ENCODE measurements at regions not wholly inside any gene's neighbourhood (a gene's known extent, or its start where the extent isn't known, plus 50 kb on each side); places are given as distances from the start of the nearest gene placed in this dataset.

DNA sequence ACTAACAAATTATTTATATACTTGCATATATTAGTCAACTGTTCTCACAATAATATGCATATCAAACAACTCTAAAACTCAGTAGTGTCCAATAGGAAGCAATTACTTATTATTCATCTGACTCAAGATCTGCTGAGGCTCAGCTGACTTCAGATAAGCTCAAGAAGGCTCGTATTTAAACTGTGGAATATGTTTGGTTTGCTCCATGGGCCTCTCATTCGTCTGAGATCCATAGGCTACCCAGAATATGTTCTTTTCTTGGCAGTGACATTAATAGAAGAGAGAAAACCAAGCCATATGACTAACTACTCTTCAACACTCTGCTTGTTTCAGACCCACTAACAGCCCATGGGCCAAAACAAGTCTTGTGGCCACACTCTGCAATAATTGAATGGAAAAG is 107.7 kb upstream of the MAP2 start:
- Histone ChIP-seq H3K9me3 (no peaks in the 10 kb centered on the region), H3K27ac (no peak overlapping the region), H3K4me1 (no peaks in the 10 kb centered on the region), H3K27me3 (no peaks in the 10 kb centered on the region), H3K36me3 (no peaks in the 10 kb centered on the region), H3K4me3 (no peak overlapping the region)
- DNase-seq (ENCODE audit: low spot score), result no peak
- TF ChIP-seq, protein P1, sequence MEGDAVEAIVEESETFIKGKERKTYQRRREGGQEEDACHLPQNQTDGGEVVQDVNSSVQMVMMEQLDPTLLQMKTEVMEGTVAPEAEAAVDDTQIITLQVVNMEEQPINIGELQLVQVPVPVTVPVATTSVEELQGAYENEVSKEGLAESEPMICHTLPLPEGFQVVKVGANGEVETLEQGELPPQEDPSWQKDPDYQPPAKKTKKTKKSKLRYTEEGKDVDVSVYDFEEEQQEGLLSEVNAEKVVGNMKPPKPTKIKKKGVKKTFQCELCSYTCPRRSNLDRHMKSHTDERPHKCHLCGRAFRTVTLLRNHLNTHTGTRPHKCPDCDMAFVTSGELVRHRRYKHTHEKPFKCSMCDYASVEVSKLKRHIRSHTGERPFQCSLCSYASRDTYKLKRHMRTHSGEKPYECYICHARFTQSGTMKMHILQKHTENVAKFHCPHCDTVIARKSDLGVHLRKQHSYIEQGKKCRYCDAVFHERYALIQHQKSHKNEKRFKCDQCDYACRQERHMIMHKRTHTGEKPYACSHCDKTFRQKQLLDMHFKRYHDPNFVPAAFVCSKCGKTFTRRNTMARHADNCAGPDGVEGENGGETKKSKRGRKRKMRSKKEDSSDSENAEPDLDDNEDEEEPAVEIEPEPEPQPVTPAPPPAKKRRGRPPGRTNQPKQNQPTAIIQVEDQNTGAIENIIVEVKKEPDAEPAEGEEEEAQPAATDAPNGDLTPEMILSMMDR (IDR thresholded peaks at IDR 0.05), result no peak

- no peaks in the 10 kb centered on the region for H3K36me3 ChIP-seq
- H3K4me3 ChIP-seq, result no peak overlapping the region
- DNase-seq (ENCODE audit: low spot score), result no peak
- H3K27me3 ChIP-seq, result no peaks in the 10 kb centered on the region
- H3K4me1 ChIP-seq, result no peaks in the 10 kb centered on the region
- TF ChIP-seq, protein P1 (IDR thresholded peaks at IDR 0.05), result no peak
- H3K27ac ChIP-seq, result no peak overlapping the region
- H3K9me3 ChIP-seq, result no peaks in the 10 kb centered on the region
Observed at GRCh38 chr2:209321076-209321475, 102.8 kb upstream of the MAP2 start.

DNA sequence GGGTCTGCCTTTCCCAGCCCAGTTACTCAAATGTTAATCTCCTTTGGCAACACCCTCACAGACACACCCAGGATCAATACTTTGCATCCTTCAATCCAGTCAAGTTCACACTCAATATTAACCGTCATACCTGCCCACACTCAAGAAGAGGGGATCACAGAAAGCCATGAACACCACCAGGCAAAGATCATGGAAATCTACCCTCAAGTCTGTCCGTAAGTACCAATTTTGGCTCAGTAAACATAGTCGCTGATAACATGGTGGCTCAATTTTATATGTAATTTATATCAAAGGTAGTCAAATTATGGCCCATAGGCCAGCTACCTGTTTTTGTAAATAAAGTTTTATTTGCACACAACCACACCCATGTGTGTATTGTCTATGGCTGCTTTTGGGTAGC is 102.3 kb upstream of the MAP2 start:
- TF ChIP-seq, protein P1 (IDR thresholded peaks at IDR 0.05), result no peak
- Histone ChIP-seq H3K9me3 (no peaks in the 10 kb centered on the region), H3K27me3 (no peaks in the 10 kb centered on the region), H3K4me1 (no peaks in the 10 kb centered on the region), H3K36me3 (no peaks in the 10 kb centered on the region), H3K27ac (no peak overlapping the region), H3K4me3 (no peak overlapping the region)
- DNase-seq (ENCODE audit: low spot score), result no peak

DNA sequence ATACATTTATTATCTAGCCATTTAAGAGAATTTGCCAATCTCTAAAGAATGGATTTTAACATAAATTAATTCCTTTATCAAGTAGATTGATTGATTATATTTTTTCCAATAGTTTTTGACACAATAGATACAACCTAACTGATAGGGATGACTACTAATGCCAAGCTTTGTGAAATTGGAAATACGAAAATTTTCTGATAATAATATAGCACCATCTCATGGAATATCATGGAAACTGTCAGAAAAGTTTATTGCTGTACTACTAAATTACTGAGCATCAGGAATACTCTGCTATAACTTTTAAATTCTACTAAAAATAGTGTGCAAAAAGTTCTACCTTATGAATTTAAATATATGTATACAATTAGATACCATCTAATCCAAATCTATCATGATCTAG is 101.8 kb upstream of the MAP2 start:
- Histone ChIP-seq H3K4me3 (no peak overlapping the region), H3K27me3 (no peaks in the 10 kb centered on the region)
- TF ChIP-seq, protein P1 (IDR thresholded peaks at IDR 0.05), result no peak

GRCh38 chr2:209322905-209323512 is 100.8 kb upstream of the MAP2 start:
- TF ChIP-seq, protein P1 (IDR thresholded peaks at IDR 0.05), result no peak
- H3K27me3 ChIP-seq, result no peaks in the 10 kb centered on the region
- no peaks in the 10 kb centered on the region for H3K4me1 ChIP-seq
- H3K9me3 ChIP-seq, result no peaks in the 10 kb centered on the region
- DNase-seq (ENCODE audit: low spot score), result no peak
- H3K36me3 ChIP-seq, result no peaks in the 10 kb centered on the region
- no peak overlapping the region for H3K4me3 ChIP-seq
- H3K27ac ChIP-seq, result no peak overlapping the region

More for the DNA sequence above, 101.8 kb upstream of the MAP2 start:
- H3K9me3 ChIP-seq, result no peaks in the 10 kb centered on the region
- H3K27ac ChIP-seq, result no peak overlapping the region
- no peaks in the 10 kb centered on the region for H3K36me3 ChIP-seq
- no peak for DNase-seq (ENCODE audit: low spot score)
- no peaks in the 10 kb centered on the region for H3K4me1 ChIP-seq

- no peaks in the 10 kb centered on the region for H3K4me1 ChIP-seq
- DNase-seq (ENCODE audit: low spot score), result no peak
Observed at GRCh38 chr2:209323738-209324137, 100.1 kb upstream of the MAP2 start.

More at GRCh38 chr2:209323738-209324137, 100.1 kb upstream of the MAP2 start:
- Histone ChIP-seq H3K36me3 (no peaks in the 10 kb centered on the region), H3K4me3 (no peak overlapping the region), H3K27me3 (no peaks in the 10 kb centered on the region), H3K27ac (no peak overlapping the region), H3K9me3 (no peaks in the 10 kb centered on the region)
- TF ChIP-seq, protein P1 (IDR thresholded peaks at IDR 0.05), result no peak
